AG20443 (cell line): ENCODE measurements at regions not wholly inside any gene's neighbourhood (a gene's known extent, or its start where the extent isn't known, plus 50 kb on each side); places are given as distances from the start of the nearest gene placed in this dataset.
A peak's percentile ranks its signal among the peaks of the same experiment; 100 is the strongest.

Experiments used
- DNase-seq: peaks from one replicate; pipeline ENCODE4 v3.0.0; 2012; ENCODE audit warnings: low spot score, mixed read lengths

DNA sequence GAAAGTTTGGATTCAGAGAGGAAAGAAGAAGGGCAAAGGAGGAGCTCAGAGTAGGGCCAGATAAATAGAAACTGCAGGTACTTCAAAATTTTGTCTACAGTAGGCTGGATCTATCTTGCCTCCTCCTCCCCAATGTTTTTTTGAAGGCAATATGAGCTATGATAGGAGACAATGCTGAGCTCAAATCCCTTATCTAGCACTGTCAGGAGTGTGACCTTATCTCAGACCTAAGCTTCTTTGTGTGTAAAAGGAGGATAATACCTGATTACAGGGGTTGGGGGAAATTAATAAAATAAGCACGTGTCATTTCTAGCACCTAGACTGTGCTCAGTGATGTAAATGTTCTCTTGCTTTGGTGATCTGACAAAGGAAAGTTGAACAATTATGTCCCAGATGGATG lies 137.8 kb upstream of the CD180 start:
- DNase-seq, result no peak

DNA sequence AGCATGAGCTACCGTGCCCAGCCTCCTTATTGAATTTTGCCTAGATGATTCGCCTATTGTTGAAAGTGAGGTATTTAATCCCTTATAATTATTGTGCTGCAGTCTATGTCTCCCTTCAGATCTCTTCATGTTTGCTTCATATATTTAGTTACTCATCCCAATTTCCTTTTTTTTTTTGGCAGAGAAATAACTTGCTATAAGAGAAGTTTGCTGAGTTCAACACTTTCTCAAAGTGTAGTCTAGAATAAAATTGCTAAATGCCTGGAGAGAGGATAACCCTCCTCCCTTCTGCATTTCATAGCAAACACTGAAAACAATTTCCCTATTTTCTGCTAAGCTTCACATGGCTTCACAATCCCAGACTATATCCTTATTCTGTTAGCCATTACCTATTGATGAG lies 136.6 kb upstream of the CD180 start:
- no peak for DNase-seq

DNA sequence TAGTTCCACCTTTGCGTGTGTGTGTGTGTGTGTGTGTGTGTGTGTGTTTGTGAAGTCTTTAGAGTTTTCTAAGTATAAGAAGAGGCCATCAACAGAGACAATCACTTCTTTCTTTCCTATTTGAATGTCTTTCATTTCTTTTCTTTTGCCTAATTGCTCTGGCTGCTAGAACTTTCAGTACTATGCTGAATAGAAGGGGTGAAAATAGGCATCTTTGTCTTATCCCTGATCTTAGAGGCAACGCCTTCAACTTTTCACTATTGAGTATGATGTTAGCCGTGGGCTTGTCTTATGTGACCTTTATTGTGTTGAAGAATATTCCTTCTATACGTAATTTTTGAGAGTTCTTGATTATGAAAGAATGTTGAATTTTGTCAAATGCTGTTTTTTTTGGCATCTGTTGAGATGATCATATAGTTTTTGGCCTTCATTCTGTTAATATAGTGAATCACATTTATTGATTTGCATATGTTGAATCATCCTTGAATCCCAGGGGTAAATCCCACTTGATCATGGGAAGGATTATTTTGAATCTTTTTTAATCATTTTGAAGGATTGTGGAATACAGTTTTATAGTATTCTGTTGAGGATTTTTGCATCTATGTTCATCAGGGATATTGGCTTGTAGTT lies 134.8 kb upstream of the CD180 start:
- no peak for DNase-seq

DNA sequence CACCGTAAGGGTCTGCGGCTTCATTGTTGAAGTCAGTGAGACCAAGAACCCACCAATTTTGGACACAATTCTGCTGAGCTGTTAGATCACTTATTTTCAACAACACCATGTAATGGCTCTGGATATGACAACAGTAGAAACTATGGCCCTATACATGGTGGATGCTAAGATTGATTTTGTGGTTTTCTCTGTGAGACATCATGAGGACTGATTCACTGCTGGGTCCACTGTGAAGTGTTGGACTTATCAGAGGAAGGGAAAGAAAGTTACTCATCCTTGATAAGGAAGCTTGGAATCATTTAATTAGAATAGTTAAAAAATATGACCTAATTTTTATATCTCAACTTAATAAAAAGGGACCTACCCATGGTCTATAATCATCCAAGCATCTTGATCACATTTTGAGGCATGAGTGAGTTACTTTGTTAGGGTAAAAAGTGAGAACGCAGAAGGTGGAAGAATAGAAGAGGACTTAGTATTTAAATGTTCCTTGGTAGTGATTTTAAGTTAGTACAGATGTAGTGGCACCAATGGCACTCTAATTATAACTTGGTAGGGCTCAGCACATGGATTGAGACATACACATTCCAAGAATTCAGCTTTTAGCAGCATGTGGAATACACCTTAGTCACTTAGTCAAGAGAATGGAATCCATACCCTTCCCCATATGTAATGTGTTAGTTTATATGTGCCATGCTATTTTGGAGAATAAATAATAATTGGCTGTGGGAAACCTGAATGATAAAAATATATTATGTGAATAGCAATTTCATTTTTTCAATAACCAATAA lies 123.5 kb upstream of the CD180 start:
- no peak for DNase-seq

DNA sequence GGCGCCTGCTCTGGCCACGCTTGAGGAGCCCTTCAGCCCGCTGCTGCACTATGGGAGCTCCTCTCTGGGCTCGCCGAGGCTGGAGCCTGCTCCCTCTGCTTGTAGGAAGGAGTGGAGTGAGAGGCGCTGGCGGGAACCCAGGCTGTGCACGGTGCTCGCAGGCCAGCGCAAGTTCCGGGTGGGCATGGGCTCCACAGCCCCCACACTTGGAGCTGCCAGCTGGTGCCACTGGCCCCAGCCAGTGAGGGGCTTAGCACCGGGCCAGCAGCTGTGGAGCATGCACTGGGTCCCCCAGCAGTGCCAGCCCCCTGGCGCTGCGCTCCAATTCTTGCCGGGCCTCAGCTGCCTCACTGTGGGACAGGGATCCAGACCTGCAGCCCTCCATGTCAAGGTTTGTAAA lies 122.1 kb upstream of the CD180 start:
- DNase-seq, result no peak

DNA sequence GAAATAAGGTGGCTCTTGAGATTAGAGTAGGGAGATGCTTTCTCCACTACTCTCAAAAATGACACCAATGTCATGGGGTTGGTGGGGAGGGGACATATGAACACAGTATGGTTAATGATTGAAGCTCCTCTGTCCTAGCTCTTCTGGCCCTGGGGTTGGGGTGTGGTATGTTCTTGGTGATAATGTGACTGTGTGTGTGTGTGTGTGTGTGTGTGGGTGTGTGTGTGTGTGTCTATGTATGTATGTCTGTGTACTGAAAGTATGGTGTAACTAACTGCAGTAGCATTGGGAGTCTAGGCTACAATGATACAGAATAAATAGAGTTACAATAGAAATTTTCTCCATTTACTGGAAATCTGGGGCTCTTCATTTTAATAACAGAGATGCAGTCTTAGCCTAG lies 121.0 kb upstream of the CD180 start:
- no peak for DNase-seq

DNA sequence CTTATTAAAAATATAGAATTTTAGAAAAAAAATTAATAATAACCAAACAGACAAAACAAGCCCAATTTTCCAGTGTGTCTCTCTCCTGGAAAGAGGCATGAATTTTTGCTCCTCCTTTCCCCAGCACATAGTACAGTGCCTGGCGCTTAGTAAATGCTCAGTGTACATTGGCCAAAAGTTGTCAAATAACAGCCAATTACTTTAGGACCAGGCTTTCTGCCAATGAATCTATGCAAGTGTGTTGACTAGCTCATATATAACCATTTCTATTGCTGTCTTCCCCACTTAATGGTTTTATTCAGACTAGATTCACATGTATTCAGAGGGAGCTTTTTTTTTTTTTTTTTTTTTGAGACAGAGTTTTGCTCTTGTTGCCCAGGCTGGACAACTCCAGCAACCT lies 120.1 kb upstream of the CD180 start:
- no peak for DNase-seq

DNA sequence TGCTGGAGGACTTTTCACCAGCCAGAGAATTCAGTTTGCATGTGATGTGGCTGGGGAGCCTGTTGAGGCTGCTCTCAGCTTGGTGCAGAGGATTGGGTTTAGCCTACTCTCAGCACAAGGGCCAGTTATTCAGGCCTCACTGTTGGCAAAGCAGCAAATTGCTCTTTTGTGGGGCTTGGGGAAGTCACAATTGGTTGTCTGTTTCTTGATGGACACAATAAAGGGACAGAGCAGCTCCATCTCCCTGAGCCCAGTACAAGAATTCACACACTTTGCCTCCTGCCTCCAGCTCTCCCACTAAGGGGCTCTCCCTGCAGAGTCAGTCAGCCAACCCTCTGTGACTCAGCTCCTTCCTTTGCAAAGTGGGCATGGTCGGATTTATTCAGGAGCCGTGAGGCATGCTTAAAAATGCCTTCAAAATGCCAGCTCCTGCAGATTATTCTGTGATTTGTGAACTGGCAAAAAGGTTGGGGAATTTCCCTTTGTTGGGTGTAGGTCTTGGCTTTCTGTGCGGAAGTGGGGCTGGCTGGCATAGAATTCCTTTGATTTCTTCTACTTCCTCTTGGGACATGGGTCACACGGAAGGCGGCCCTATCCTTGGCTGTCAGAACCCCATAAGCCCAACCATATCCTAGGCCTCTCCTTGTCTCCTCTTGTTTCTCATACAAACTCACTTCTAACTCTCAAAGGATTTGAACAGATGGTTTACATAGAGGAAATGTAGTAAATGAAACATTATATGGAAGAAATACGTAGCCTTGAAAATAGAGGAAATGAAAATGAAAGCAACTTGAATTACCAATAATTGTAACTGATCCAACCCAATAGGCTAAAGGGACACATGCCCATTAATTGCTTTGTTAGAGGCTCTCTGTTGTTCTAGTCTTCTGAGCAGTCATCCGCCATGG lies 118.7 kb upstream of the CD180 start:
- DNase-seq, result peak; percentile 65

DNA sequence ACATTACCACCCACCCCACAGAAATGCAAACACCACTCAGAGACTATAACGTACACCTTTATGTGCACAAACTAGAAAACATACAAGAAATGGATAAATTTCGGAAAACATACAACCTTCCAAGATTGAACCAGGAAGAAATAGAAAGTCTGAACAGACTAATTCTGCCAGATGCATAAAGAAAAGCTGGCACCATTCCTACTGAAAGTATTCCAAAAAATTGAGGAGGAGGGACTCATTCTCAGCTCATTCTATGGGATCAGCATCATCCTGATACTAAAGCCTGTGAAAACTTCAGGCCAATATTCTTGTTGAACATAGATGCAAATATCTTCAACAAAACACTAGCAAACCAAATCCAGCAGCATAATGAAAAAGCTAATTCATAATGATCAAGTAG lies 115.1 kb upstream of the CD180 start:
- DNase-seq, result no peak

DNA sequence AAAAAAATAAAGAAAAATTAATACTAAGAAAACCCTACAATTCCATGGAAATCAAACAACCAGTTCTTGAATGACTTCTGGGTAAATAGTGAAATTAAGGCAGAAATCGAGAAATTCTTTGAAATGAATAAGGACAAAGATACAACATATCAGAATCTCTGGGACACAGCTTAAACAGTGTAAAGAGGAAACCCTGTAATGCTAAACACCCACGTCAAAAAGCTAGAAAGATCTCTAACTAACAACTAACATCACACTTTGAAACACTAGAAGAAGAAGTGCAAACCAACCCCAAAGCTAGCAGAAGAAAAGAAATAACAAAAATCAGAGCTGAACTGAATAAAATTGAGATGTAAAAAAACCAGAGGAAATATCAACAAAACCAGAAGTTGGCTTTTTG lies 114.6 kb upstream of the CD180 start:
- DNase-seq, result no peak

DNA sequence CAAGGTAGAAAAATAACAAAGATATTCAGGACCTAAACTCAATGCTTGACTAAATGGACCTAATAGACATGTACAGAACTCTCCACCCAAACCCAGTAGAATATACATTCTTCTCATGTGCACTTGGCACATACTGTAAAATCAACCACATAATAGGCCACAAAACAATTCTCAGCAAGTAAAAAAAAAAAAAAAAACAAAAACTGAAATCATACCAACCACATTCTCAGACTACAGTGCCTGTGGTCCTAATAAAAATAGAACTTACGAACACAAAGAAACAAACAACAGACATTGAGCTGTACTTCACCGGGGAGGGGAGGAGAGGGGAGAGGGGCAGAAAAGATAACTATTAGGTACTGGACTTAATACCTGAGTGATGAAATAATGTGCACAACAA lies 114.1 kb upstream of the CD180 start:
- no peak for DNase-seq

DNA sequence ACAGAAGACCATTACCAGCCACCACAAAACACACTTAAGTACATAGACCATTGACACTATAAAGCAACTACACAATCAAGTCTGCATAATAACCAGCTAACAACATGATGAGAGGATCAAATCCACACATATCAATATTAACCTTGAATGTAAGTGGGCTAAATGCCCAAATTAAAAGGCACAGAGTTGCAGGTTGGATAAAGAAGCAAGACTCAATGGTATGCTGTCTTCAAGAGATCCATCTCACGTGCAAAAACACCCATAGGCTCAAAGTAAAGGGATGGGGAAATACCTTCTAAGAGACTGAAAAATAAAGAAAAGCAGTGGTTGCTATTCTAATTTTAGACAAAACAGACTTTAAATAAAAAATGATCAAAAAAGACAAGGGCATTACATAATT lies 113.6 kb upstream of the CD180 start:
- DNase-seq, result no peak

DNA sequence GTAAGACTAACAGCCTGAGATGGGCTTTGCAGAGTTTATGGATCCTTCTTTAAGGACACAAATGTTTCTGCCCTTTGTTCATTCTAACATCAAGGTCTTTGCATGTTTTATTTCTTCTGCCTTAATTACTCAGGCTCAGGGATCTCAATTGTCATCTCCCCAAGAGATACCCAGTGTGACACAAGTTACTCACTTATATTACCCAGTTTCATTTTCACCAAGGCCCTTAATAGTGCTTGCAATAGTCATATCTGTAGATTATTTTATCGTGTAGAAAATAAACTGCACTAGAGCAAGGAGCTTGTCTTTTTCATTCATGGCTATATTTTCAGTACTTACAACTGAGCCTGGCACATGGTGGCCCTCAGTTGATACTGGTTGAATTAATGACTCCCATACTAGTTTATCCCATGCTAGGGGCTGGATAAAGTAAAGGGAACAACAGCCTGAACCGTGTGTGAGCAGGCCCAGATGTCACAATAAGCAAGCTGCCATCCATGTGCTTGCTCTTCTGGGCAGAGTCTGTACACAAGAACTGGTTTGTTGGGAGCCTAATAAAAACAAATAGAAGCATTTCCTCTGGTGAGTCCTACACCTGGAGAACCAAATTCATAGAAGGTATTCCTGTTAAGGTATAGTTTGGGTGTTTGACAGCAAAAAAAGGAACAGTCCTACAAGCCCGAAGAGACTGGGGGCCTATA lies 112.5 kb upstream of the CD180 start:
- DNase-seq, result no peak

DNA sequence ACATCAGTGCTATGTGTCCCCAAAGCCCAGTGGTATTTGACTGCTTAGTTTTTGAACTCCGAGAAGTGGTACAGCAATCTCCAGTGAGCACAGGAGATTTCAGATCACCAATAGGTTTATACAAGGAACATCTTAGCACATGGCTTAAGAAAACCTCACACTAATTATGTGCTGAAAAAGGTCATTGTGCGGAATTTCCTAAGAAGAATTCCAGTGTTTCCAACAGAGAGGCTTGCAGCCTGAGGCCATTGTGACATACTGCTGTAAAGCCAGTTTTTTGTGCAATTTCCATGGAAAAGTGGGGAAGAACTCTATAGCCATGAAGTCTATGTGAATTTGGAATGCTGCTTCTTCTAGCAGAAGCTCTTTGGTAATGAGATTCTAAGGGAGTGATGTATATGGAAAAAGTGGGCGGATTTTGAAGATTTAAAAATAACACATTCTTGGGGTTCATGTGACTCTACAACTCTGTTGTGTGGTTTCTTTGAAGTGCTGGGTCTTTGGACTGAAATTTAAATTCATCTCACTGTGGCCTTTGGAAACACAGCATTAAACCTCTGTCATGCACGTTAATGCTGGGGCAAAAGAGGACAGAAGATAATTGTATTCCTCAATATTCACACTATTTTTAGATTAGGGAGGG lies 110.5 kb upstream of the CD180 start:
- DNase-seq, result no peak

DNA sequence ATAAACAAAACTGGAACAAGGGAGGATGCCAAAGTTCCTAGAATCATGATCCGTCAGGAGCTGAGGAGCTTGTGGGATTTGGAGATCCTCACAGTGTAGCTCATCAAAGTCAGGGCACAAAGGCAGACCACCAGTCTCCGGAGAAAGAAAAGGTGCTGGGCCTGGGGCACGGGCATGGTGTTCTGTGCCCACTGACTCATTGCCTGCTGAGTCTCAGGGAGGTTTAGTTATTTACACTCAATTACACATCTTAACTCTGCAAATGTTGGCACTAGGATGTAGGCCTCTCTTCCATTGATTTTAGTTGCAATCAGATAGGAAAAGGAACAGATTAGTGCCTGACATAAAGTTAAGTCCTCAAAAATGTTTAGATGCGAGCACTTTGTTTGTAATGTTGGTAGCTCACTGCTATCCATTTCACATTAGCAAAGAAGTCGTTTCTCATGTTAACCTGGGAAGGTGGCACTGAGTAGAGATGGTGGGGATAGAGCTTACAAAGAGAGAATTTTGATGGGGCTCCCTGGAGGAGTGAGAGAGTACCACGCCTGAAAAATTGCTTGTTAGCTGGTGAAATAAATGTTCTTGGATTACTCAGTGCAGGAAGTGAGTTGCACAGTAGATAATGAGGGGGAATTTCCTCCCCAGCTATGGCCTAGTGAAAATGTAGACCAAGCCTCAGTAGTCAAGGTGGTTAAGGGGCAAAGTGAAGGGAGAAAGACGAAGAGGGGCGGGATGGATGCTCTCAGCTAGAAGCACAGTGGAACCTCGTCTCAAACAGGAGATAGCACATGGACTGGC lies 109.5 kb upstream of the CD180 start:
- DNase-seq, result no peak

DNA sequence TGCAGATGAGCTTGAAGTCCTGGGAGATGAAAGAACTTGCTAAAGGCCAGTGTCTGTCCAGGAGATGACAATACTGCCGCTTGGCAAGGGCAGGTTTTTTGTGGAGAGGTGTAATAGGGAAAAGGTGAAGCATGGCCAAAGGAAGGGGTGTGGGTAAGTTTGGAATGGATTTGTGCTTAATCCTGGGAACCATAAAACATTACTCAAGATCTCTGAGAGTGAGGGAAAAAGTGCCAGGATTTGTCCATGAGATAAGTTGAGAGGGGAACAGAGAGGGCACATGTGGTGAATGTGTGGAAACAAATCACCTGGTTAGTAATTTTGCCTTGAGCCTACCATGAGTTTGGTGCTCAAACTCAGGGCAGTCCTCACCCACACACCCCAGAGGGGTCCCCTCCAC lies 108.8 kb upstream of the CD180 start:
- DNase-seq, result no peak

DNA sequence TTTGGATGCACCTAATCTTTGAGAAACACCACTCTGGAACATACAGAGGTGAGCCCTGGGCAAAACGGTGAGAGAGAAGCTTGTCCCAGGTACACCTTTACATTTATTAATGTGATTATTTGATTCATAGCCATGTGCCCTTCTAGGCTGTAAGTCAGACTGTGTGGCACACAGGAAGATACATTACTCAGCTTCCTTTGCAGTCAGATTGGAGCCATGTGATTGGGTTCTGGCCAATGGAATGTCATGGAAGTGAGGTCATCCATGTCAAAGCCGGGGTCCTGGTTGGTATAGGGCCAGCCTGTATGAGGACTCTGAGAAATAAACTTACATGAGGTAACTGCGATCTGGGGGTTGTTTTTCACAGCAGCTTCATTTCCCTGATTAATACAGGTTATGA lies 106.8 kb upstream of the CD180 start:
- no peak for DNase-seq

DNA sequence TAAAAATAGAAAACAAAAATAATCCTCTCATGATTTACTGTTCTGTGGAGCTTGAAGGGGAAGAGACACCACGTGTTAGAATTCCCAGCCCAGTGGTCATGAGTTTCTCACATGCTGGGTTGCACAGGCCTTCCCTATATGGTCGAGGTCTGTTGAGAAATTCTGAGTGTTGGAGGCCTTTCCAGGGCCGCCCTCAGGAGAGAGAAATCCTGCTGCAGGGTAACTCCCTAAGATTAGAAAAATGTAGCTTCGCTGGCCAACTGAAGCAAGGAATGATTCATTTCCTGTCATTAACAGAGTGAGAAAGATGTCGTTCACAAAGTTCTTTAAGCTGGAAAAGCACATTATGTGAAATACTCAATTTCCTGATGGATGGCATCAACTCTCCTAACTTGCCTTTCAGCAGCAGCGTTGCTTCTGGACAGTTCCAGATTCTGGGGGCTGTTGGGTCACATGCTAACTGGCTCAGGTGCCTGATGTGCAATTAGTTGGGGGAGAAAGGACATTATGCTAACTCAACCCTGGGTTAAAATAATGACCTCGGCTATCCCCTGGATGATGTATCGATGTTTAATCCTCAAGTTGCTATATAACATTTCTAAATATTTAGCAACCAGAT lies 104.8 kb upstream of the CD180 start:
- peak; percentile 74 for DNase-seq

DNA sequence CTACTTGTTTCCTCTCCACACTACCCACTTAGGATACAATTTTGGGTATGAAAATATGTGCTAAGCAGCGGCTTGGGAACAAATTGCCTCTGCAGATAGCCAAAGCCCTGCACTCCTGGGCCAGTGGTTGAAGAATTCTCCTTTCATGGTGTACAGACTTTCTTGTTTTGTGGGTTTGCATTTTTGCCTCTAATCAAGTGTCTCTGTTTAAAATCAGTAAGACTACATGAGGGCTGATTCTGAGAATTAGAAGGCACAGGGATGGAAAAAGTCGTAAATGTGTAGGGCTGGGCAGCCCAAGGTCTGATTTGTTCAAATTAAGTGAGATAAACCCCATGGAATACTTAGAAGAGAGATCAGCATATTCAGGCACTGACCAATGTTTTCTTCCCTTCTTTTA lies 103.7 kb upstream of the CD180 start:
- no peak for DNase-seq

DNA sequence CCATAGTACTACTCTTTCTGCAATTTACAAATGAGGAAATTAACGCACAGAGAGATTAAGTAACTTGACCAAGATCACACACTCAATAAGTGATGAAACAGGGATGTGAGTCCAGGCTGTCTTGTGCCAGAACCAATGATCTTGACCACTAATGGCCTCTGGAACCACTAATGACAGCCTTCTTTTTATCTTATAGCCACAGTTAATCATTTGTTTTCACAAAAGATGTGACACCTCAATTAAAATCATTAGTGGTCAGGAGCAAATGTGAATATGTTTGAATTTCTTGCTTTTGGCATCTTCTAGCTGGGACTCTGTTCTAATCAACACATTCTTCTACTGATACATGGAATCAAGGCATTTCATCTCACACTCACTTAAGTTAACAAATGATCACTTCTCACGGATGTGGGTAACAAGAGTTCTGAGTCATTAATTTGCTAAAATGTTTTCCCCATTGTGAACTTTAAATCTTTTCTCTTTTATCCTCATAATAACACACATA lies 102.7 kb upstream of the CD180 start:
- DNase-seq, result peak; percentile 47
